ENCODE measurements at regions not wholly inside any gene's neighbourhood (a gene's known extent, or its start where the extent isn't known, plus 50 kb on each side); places are given as distances from the start of the nearest gene placed in this dataset.

DNA sequence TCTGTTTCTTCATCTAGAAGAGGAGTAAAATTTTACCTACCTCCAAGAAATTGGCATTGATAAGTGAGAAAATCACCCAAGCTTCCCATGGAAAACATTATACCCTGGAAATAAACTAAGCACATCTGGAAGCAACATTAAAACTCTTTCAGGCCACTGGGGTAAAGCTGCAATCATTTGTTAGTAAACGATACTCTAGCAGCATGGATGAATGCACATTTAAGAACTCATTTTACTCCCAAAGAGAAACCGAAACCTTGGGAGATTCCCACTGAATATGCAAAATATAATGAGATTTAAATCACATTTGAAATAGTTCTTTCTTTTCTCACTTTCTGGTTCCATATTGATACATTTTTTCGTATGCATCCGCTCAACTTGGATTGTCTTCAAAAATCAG lies 467.5 kb downstream of the EFNA5 start:
- TF ChIP-seq EZH2 (IDR thresholded peaks at IDR 0.05) (no peak), POLR2AphosphoS5 (IDR thresholded peaks at IDR 0.05; ENCODE audit: borderline replicate concordance, low read depth, low read length) (no peak)

Measured in SK-N-MC (cell line).